HepG2 (cell line): ENCODE measurements at regions not wholly inside any gene's neighbourhood (a gene's known extent, or its start where the extent isn't known, plus 50 kb on each side); places are given as distances from the start of the nearest gene placed in this dataset.

Experiments used
- ATAC-seq: fragments of 200-7000 bp; cut with Tn5 transposase; 3 replicates; pipeline ENCODE4 v1.9.1; 2020; ENCODE audit warnings: mild to moderate bottlenecking, moderate library complexity
- BruUV-seq: library from RNA; stranded (reverse); fragments of 400-500 nt; replicated peaks from 2 replicates; lab custom pipeline; 2021; lab: Mats Ljungman, UMichigan
- CTCF ChIA-PET: fragments of 300-600 bp; formaldehyde crosslinking; extraction: SDS; loops from one replicate; lab custom pipeline; 2021; ENCODE audit warnings: low total read pairs, inconsistent platforms, low intra/inter-chr PET ratio; lab: Yijun Ruan, JAX
- POLR2A ChIA-PET: fragments of 350-600 bp; sonication (Branson Sonifier 250); formaldehyde crosslinking; loops from one replicate; lab custom pipeline; 2020; ENCODE audit warnings: antibody characterized with exemption, inconsistent platforms; lab: Yijun Ruan, JAX
- DNase-seq: peaks from one replicate; pipeline ENCODE4 v3.0.0-alpha.2; 2015; ENCODE audit warnings: low spot score
- FAIRE-seq: peaks from 3 replicates; lab custom pipeline; 2011; peaks lifted over from hg19 to GRCh38; lab: Jason Lieb, UNC
- H2AFZ ChIP-seq: one replicate; pipeline ENCODE4 v1.6.1; 2011; ENCODE audit warnings: low read length, inconsistent platforms
- H3K27ac ChIP-seq: fragments of 300-600 bp; 3 replicates; pipeline ENCODE4 v1.8.0; 2011; ENCODE audit warnings: mixed run types, mild to moderate bottlenecking, mixed read lengths, low read length, inconsistent platforms; ENCODE audit not compliant: insufficient read depth; ENCODE audit errors: extremely low read length
- H3K27me3 ChIP-seq, 2 experiments: fragments of 200-600 bp in 1 of 2; 2 replicates in 1 of 2; 3 replicates in 1 of 2; pipeline versions ENCODE4 v1.6.0 to v1.8.0; 2011; ENCODE audit warnings: low read length in 2 of 2, mild to moderate bottlenecking in 2 of 2, moderate library complexity in 2 of 2, inconsistent platforms in 1 of 2; ENCODE audit not compliant: insufficient read depth in 2 of 2, control insufficient read depth in 1 of 2
- H3K36me3 ChIP-seq, 2 experiments: fragments of 200-600 bp in 1 of 2; replicated peaks in 1 of 2; 2 replicates in 1 of 2; 3 replicates in 1 of 2; pipeline versions ENCODE4 v1.5.1 to v1.8.0; 2011; ENCODE audit warnings: low read length in 2 of 2, inconsistent platforms in 1 of 2; ENCODE audit not compliant: insufficient read depth in 2 of 2, control insufficient read depth in 1 of 2
- H3K4me1 ChIP-seq: 2 replicates; pipeline ENCODE4 v1.5.1; 2012; ENCODE audit warnings: low read length, inconsistent platforms; ENCODE audit not compliant: insufficient read depth
- H3K4me2 ChIP-seq: 2 replicates; pipeline ENCODE4 v1.6.0; 2011; ENCODE audit warnings: low read depth, low read length, inconsistent platforms
- H3K4me3 ChIP-seq, 3 experiments: fragments of 200-600 bp in 1 of 3; sonication (generic), shearing (Covaris generic) in 1 of 3; replicated peaks in 1 of 3; 2 replicates each; pipeline ENCODE4 v1.5.1; 2011 to 2016; ENCODE audit warnings: low read length in 3 of 3, inconsistent platforms in 2 of 3, low read depth in 2 of 3, mild to moderate bottlenecking in 2 of 3, control low read depth in 1 of 3, mixed read lengths in 1 of 3; ENCODE audit not compliant: insufficient read depth in 1 of 3
- H3K79me2 ChIP-seq: one replicate; pipeline ENCODE4 v1.6.1; 2011; ENCODE audit warnings: low read length, inconsistent platforms; ENCODE audit not compliant: insufficient read depth
- H3K9ac ChIP-seq: 2 replicates; pipeline ENCODE4 v1.6.0; 2011; ENCODE audit warnings: mild to moderate bottlenecking, low read depth, low read length, inconsistent platforms; ENCODE audit not compliant: insufficient read depth
- H3K9me3 ChIP-seq: 2 replicates; pipeline ENCODE4 v1.5.1; 2012; ENCODE audit warnings: mild to moderate bottlenecking, low read length
- H4K20me1 ChIP-seq: 2 replicates; pipeline ENCODE4 v1.6.0; 2011; ENCODE audit warnings: inconsistent platforms, mild to moderate bottlenecking, low read length, moderate library complexity; ENCODE audit not compliant: insufficient read depth
- ARID5B ChIP-seq: IDR thresholded peaks from 2 replicates; pipeline ENCODE4 v1.4.0; 2020; ENCODE audit warnings: mild to moderate bottlenecking, missing genetic modification reagents
- ATF7 ChIP-seq, 2 experiments: fragments of 450-650 bp in 1 of 2; sonication (generic) in 1 of 2; formaldehyde crosslinking in 1 of 2; IDR thresholded peaks; 2 replicates each; pipeline versions ENCODE4 v1.4.0 to v1.6.1; 2016 to 2020; ENCODE audit warnings: antibody characterized with exemption in 1 of 2, mild to moderate bottlenecking in 1 of 2, missing genetic modification reagents in 1 of 2
- CREB1 ChIP-seq, 2 experiments: fragments of 450-650 bp in 1 of 2; IDR thresholded peaks; 2 replicates each; pipeline ENCODE4 v1.6.1; 2016 to 2017; ENCODE audit warnings: control low read depth in 1 of 2, mild to moderate bottlenecking in 1 of 2, missing compliant biosample characterization in 1 of 2, missing genetic modification characterization in 1 of 2
- HNF4A ChIP-seq: sonication (generic); formaldehyde crosslinking; IDR thresholded peaks from 2 replicates; pipeline ENCODE4 v1.4.0; 2020; ENCODE audit warnings: missing genetic modification reagents
- MED1 ChIP-seq: sonication (generic); formaldehyde crosslinking; IDR thresholded peaks from 2 replicates; pipeline ENCODE4 v1.4.0; 2020; ENCODE audit warnings: missing genetic modification reagents
- MYC ChIP-seq: sonication (generic); formaldehyde crosslinking; IDR thresholded peaks from 2 replicates; pipeline ENCODE4 v1.9.0; 2021; ENCODE audit warnings: missing genetic modification reagents, borderline replicate concordance
- PHF20 ChIP-seq: sonication (generic); formaldehyde crosslinking; IDR thresholded peaks from 2 replicates; pipeline ENCODE4 v1.5.0; 2020; ENCODE audit warnings: mild to moderate bottlenecking, missing genetic modification reagents
- SOX13 ChIP-seq, 3 experiments: fragments of 450-650 bp in 1 of 3; sonication (generic) in 1 of 3; formaldehyde crosslinking in 1 of 3; IDR thresholded peaks in 2 of 3; conservative IDR thresholded peaks in 1 of 3; 2 replicates each; pipeline versions ENCODE4 v1.5.0 to v1.6.1; 2016 to 2020; ENCODE audit warnings: antibody characterized with exemption in 1 of 3, mild to moderate bottlenecking in 1 of 3, missing compliant biosample characterization in 1 of 3, missing genetic modification reagents in 1 of 3, moderate library complexity in 1 of 3
- TAF15 ChIP-seq: fragments of 200-400 bp; formaldehyde crosslinking; IDR thresholded peaks from one replicate; pipeline ENCODE4 v1.6.1; 2018; ENCODE audit warnings: mild to moderate bottlenecking, low read depth, low read length; ENCODE audit not compliant: poor library complexity, severe bottlenecking
- TFAP4 ChIP-seq: sonication (generic); IDR thresholded peaks from 2 replicates; pipeline ENCODE4 v1.6.1; 2016; ENCODE audit warnings: low read depth, borderline replicate concordance
- TOE1 ChIP-seq: sonication (generic); formaldehyde crosslinking; IDR thresholded peaks from 2 replicates; pipeline ENCODE4 v1.4.0; 2020; ENCODE audit warnings: mild to moderate bottlenecking, missing genetic modification reagents
- ZNF33B ChIP-seq: sonication (generic); formaldehyde crosslinking; IDR thresholded peaks from 2 replicates; pipeline ENCODE4 v1.5.1; 2020; ENCODE audit warnings: mild to moderate bottlenecking, missing genetic modification reagents
- ZNF512B ChIP-seq: sonication (generic); formaldehyde crosslinking; IDR thresholded peaks from 2 replicates; pipeline ENCODE4 v1.5.1; 2020; ENCODE audit warnings: missing genetic modification reagents, mild to moderate bottlenecking, borderline replicate concordance
- ZNF747 ChIP-seq: sonication (generic); formaldehyde crosslinking; IDR thresholded peaks from 2 replicates; pipeline ENCODE4 v1.8.1; 2023; ENCODE audit warnings: missing genetic modification reagents, mild to moderate bottlenecking, borderline replicate concordance
- WGBS: methylation state at CpG from one replicate; pipeline ENCODE4 v1.1.6; 2017; ENCODE audit warnings: low lambda C conversion rate; 5-methylcytosine and 5-hydroxymethylcytosine counted together
- in situ Hi-C: cut with HindIII; loops from 2 replicates; pipeline ENCODE4 v1.10.0; 2017; ENCODE audit warnings: low pct_unique_long_range_greater_than_20kb; ENCODE audit not compliant: extremely low pct_ligation_motif_present
- intact Hi-C: fragments of 100-400 bp; cut with micrococcal nuclease; formaldehyde crosslinking; loops from one replicate; pipeline ENCODE4 v1.10.0; 2022; ENCODE audit not compliant: unreplicated experiment

- Histone ChIP-seq H4K20me1 (no peaks in the 10 kb centered on the region), H3K9me3 (no peaks in the 10 kb centered on the region), H3K27me3 (no peaks in the 10 kb centered on the region), H3K79me2 (no peaks in the 10 kb centered on the region), H2AFZ (no peak overlapping the region), H3K36me3 (no peaks in the 10 kb centered on the region), H3K4me3 (peak overlapping the region in 1 of 3 experiments; percentile 0; a peak in 1 of 6 replicates), H3K4me1 (peaks cover 27% of the 10 kb centered on the region), H3K4me2 (peak overlapping the region; percentile 44), H3K9ac (no peak overlapping the region), H3K27ac (no peak overlapping the region)
- POLR2A ChIA-PET, result no interaction called here
- ATAC-seq, result peak; percentile 81
- CTCF ChIA-PET, result no interaction called here
- 10% methylated on average over 4 of the region's 4 CpGs for WGBS
- no peak for FAIRE-seq
- intact Hi-C loops (loop anchor here (5.0 kb wide), 1 partner anchor 608 kb away; no protein-coding TSS in a partner anchor), in situ Hi-C loops (no loop called here)
- no peak for TF ChIP-seq TFAP4
- no peak for TF ChIP-seq ZNF33B
- TF ChIP-seq SOX13 (IDR thresholded peaks at IDR 0.05), result no peak
- peak in 1 of 2 experiments; percentile 72; a peak in 2 of 4 replicates for TF ChIP-seq SOX13 (CRISPR knock-in tag; conservative IDR thresholded peaks at IDR 0.05 in 1 of 2, IDR thresholded peaks at IDR 0.05 in 1 of 2)
- 0 out of 2 replicates have a peak, but pooled peaks have one; percentile 19 for TF ChIP-seq TOE1
- peak; percentile 43; the same call in 1 of the 2 replicates for TF ChIP-seq CREB1 (IDR thresholded peaks at IDR 0.05)
- TF ChIP-seq CREB1 (CRISPR knock-in tag; IDR thresholded peaks at IDR 0.05), result no peak
- TF ChIP-seq TAF15, result no peak
- 0 out of 2 replicates have a peak, but pooled peaks have one; percentile 28 for TF ChIP-seq ARID5B (CRISPR knock-in tag)
- TF ChIP-seq ZNF512B (CRISPR knock-in tag), result 0 out of 2 replicates have a peak, but pooled peaks have one; percentile 31
- no peak for TF ChIP-seq ZNF747 (CRISPR knock-in tag)
- TF ChIP-seq PHF20, result no peak
- TF ChIP-seq ATF7 (IDR thresholded peaks at IDR 0.05), result peak; percentile 79
- no peak for TF ChIP-seq ATF7 (CRISPR knock-in tag; IDR thresholded peaks at IDR 0.05)
- TF ChIP-seq MYC (CRISPR knock-in tag), result no peak
- peak; percentile 34; the same call in 1 of the 2 replicates for TF ChIP-seq MED1 (CRISPR knock-in tag)
- 0 out of 2 replicates have a peak, but pooled peaks have one; percentile 20 for TF ChIP-seq HNF4A (CRISPR knock-in tag)
- no TSS peak for BruUV-seq
- DNase-seq, result peak; percentile 60
Measured at GRCh38 chr2:167509586-167509985, 621.3 kb downstream of the XIRP2 start.
